ENCODE measurements at regions not wholly inside any gene's neighbourhood (a gene's known extent, or its start where the extent isn't known, plus 50 kb on each side); places are given as distances from the start of the nearest gene placed in this dataset.

- H3K27ac ChIP-seq: peak overlapping the region; percentile 21
Measured at GRCh38 chr10:33126742-33127141, 168.7 kb upstream of the ITGB1 start.

DNA sequence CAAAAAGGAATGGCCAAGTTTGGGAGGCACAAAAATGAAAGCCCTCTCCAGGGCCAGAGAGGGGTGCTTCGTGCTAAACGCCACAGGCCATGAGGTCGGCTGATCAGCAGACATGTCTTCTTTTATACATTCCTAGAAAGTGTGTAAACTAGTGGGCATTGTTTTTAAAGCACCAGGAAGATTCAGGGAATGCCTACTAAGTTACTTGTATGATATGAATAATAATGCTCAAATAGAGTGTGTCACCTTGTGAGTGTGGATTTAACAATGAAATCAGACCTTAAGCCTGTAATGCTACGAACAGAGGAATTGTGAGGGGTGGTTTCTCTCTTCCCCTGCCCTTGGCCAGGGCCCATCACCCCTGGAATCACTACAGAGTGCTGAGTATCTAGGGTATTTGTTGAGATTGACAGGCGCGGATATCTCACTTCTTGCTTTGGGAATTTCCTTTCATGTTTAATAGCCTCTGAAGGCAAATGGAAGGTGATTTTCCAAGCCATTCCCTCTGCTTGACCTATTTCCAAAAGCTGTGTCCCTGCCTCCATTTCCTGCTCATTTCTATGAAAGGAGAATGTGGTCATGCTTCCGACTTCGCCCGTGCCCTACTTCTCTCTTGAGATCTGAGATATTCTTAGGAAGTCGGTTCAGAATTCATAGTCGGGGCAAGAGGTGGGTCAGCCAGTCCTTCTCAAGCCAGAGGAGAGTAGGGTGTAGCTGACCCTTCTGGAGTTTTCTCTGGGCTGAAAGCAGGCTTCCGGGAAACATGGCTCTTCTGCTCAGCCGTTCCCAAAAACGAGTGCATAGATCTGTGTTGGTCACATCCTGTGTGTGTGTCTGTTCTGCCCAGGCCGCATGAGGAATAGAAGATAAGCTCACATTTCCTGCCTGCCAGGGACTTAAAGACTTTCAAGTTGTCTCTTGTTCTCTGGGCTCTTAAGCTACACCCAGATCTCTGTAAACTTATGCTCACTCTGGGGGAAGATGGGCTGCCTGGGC lies 167.8 kb upstream of the ITGB1 start:
- WGBS, 3 donors: 69 to 72% (median 70%) methylated on average over 15 of the region's 15 CpGs
- Histone ChIP-seq H3K36me3 (ENCODE audit: insufficient read depth in 1 of 2, low read depth in 1 of 2) (no peaks in the 10 kb centered on the region), H3K4me1 (peaks cover 10% of the 10 kb centered on the region), H3K27me3 (ENCODE audit: insufficient read depth in 3 of 3, low read length in 2 of 3) (peaks cover 0 to 6% (median 0%) of the 10 kb centered on the region in 3 donors), H3K4me3 (no peak overlapping the region), H3K9me3 (no peaks in the 10 kb centered on the region), H3K27ac (peak overlapping the region; percentile 21)
- DNase-seq: no peak
- intact Hi-C loops (cut with DNase I): no loop called here
- TF ChIP-seq, protein P1, sequence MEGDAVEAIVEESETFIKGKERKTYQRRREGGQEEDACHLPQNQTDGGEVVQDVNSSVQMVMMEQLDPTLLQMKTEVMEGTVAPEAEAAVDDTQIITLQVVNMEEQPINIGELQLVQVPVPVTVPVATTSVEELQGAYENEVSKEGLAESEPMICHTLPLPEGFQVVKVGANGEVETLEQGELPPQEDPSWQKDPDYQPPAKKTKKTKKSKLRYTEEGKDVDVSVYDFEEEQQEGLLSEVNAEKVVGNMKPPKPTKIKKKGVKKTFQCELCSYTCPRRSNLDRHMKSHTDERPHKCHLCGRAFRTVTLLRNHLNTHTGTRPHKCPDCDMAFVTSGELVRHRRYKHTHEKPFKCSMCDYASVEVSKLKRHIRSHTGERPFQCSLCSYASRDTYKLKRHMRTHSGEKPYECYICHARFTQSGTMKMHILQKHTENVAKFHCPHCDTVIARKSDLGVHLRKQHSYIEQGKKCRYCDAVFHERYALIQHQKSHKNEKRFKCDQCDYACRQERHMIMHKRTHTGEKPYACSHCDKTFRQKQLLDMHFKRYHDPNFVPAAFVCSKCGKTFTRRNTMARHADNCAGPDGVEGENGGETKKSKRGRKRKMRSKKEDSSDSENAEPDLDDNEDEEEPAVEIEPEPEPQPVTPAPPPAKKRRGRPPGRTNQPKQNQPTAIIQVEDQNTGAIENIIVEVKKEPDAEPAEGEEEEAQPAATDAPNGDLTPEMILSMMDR (IDR thresholded peaks at IDR 0.05): no peak
- ATAC-seq: no peak

More at GRCh38 chr10:33126742-33127141, 168.7 kb upstream of the ITGB1 start:
- DNase-seq (no peak), ATAC-seq (no peak)
- intact Hi-C loops (cut with DNase I): no loop called here
- no peaks in the 10 kb centered on the region for H3K36me3 ChIP-seq (ENCODE audit: insufficient read depth in 1 of 2, low read depth in 1 of 2)
- H3K4me1 ChIP-seq: peaks cover 10% of the 10 kb centered on the region
- peaks cover 0 to 6% (median 0%) of the 10 kb centered on the region in 3 donors for H3K27me3 ChIP-seq (ENCODE audit: insufficient read depth in 3 of 3, low read length in 2 of 3)
- WGBS, 3 donors: 83 to 90% (median 89%) methylated on average over 6 of the region's 6 CpGs
- TF ChIP-seq, protein P1 (IDR thresholded peaks at IDR 0.05): no peak
- H3K4me3 ChIP-seq: no peak overlapping the region
- H3K9me3 ChIP-seq: no peaks in the 10 kb centered on the region

GRCh38 chr10:33125111-33125510 lies 167.1 kb upstream of the ITGB1 start:
- ATAC-seq: no peak
- no peaks in the 10 kb centered on the region for H3K36me3 ChIP-seq (ENCODE audit: insufficient read depth in 1 of 2, low read depth in 1 of 2)
- H3K4me1 ChIP-seq: peaks cover 10% of the 10 kb centered on the region
- TF ChIP-seq, protein P1 (IDR thresholded peaks at IDR 0.05): no peak
- no peak overlapping the region for H3K27ac ChIP-seq
- DNase-seq: no peak
- no peaks in the 10 kb centered on the region for H3K9me3 ChIP-seq
- WGBS, 3 donors: 50 to 62% (median 58%) methylated on average over 5 of the region's 5 CpGs
- intact Hi-C loops (cut with DNase I): no loop called here
- H3K4me3 ChIP-seq: no peak overlapping the region
- peaks cover 0 to 6% (median 0%) of the 10 kb centered on the region in 3 donors for H3K27me3 ChIP-seq (ENCODE audit: insufficient read depth in 3 of 3, low read length in 2 of 3)

- intact Hi-C loops (cut with DNase I): no loop called here
- TF ChIP-seq, protein P1 (IDR thresholded peaks at IDR 0.05): no peak
- Histone ChIP-seq H3K36me3 (ENCODE audit: insufficient read depth in 1 of 2, low read depth in 1 of 2) (no peaks in the 10 kb centered on the region), H3K27me3 (ENCODE audit: insufficient read depth in 3 of 3, low read length in 2 of 3) (peaks cover 0 to 6% (median 0%) of the 10 kb centered on the region in 3 donors), H3K4me3 (no peak overlapping the region), H3K4me1 (peaks cover 10% of the 10 kb centered on the region), H3K27ac (no peak overlapping the region), H3K9me3 (no peaks in the 10 kb centered on the region)
- WGBS, 3 donors: 71 to 90% (median 88%) methylated on average over 2 of the region's 2 CpGs
- ATAC-seq: no peak
- DNase-seq: no peak
Measured at GRCh38 chr10:33123680-33124079, 165.7 kb upstream of the ITGB1 start.
